ENCODE measurements at regions not wholly inside any gene's neighbourhood (a gene's known extent, or its start where the extent isn't known, plus 50 kb on each side); places are given as distances from the start of the nearest gene placed in this dataset.

GRCh38 chr6:106918115-106918514, 56.4 kb downstream of the CD24 start:
- no peak for DNase-seq (ENCODE audit: low spot score)

GRCh38 chr6:106916891-106917290, 57.6 kb downstream of the CD24 start:
- DNase-seq (ENCODE audit: low spot score) = no peak

- no peak for DNase-seq (ENCODE audit: low spot score)
Observed at GRCh38 chr6:106913676-106914280, 60.8 kb downstream of the CD24 start.

- no peak for DNase-seq (ENCODE audit: low spot score)
Observed at GRCh38 chr6:106913111-106913510, 61.4 kb downstream of the CD24 start.

GRCh38 chr6:106912091-106912490, 62.4 kb downstream of the CD24 start:
- no peak for DNase-seq (ENCODE audit: low spot score)

GRCh38 chr6:106910999-106911949, 63.3 kb downstream of the CD24 start:
- no peak for DNase-seq (ENCODE audit: low spot score)

GRCh38 chr6:106908386-106908840, 66.1 kb downstream of the CD24 start:
- no peak for DNase-seq (ENCODE audit: low spot score)

GRCh38 chr6:106907754-106908153, 66.8 kb downstream of the CD24 start:
- DNase-seq (ENCODE audit: low spot score) = no peak

- peak; percentile 45 for DNase-seq (ENCODE audit: low spot score)
Observed at GRCh38 chr6:106906232-106906631, 68.3 kb downstream of the CD24 start.

- no peak for DNase-seq (ENCODE audit: low spot score)
Observed at GRCh38 chr6:106903299-106903698, 71.2 kb downstream of the CD24 start.

- no peak for DNase-seq (ENCODE audit: low spot score)
Observed at GRCh38 chr6:106901062-106901461, 73.5 kb downstream of the CD24 start.

GRCh38 chr6:106899697-106900096, 74.8 kb downstream of the CD24 start:
- no peak for DNase-seq (ENCODE audit: low spot score)

- DNase-seq (ENCODE audit: low spot score) = no peak
Observed at GRCh38 chr6:106897580-106897979, 76.9 kb downstream of the CD24 start.

GRCh38 chr6:106895703-106896040, 78.9 kb downstream of the CD24 start:
- no peak for DNase-seq (ENCODE audit: low spot score)

GRCh38 chr6:106894978-106895702, 79.4 kb downstream of the CD24 start:
- DNase-seq (ENCODE audit: low spot score) = no peak

- no peak for DNase-seq (ENCODE audit: low spot score)
Observed at GRCh38 chr6:106892186-106892585, 82.3 kb downstream of the CD24 start.

GRCh38 chr6:106890447-106890846, 84.1 kb downstream of the CD24 start:
- DNase-seq (ENCODE audit: low spot score) = no peak

- no peak for DNase-seq (ENCODE audit: low spot score)
Observed at GRCh38 chr6:106889692-106890091, 84.8 kb downstream of the CD24 start.

GRCh38 chr6:106886922-106887797, 87.4 kb downstream of the CD24 start:
- DNase-seq (ENCODE audit: low spot score) = peak; percentile 20

GRCh38 chr6:106886081-106886843, 88.3 kb downstream of the CD24 start:
- no peak for DNase-seq (ENCODE audit: low spot score)

- peak; percentile 68 for DNase-seq (ENCODE audit: low spot score)
Observed at GRCh38 chr6:106885679-106886078, 88.8 kb downstream of the CD24 start.

Measured in SK-N-DZ (cell line).